ENCODE measurements at regions not wholly inside any gene's neighbourhood (a gene's known extent, or its start where the extent isn't known, plus 50 kb on each side); places are given as distances from the start of the nearest gene placed in this dataset.
A peak's percentile ranks its signal among the peaks of the same experiment; 100 is the strongest.

DNA sequence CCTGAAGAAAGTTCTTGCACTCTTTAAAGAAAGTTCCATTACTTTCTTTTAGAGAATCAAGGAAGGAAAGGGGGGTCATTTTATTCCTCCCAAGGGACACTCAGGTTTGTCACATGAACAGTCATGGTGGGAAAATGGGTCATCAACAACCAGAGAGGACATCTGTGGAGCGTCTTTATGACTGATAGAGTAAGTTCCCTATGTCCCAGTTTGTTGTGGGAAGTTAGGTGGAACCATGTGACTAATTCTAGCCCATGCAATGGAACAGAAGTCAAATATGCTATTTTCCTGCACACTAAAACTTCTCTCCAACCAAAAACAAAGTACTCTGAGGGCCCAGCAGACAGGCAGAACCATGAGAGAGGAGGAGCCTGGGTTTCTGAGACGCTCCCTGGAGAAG, 165.6 kb upstream of the SERTAD2 start:
- no peak overlapping the region for H3K27ac ChIP-seq
- ATAC-seq: peak in 1 of 4 donors; percentile 20

DNA sequence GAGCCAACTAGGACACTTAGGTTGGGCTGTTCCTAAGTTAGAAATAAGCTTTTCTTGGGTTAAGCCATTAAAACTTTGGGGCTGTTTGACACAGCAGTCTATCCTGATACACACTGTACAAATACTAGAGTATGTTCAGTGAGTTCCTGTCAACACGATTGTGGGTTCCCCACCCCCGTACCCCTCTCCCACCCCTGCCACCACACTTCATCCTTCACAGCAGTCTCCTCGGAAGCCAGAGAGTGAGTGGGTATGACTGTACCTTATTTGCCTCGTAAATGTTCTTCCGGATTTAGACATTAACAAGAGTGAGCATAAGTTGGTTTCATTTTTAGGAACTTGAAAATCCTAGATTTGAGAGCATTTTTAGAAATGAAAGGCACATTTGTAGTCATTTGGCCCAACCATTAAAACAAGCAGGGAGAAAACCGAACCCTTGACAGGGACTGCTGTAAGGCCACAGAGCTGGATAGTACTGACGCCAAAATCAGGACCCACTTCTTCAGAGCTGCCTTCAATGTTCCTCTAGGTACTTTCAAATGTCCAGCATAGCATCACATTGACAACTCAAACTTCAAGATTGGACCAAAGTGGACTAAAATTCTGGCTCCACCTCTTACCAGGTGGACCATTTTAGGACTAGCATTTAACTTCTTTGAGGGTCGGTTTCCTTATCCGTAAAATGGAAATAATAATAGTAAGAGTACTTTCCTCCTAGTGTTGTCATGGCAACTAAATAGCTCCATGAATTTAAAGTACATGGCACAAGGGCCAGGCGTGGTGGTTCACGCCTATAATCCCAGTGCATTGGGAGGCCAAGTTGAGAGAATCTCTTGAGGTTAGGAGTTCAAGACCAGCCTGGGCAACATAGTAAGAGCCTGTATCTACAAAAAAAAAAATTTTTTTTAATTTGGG, 166.3 kb upstream of the SERTAD2 start:
- peak; percentile 25 to 38 (median 29) for ATAC-seq
- Histone ChIP-seq H3K9me3 (no peaks in the 10 kb centered on the region), H3K27ac (no peak overlapping the region), H3K4me1 (no peaks in the 10 kb centered on the region), H3K27me3 (no peaks in the 10 kb centered on the region), H3K36me3 (no peaks in the 10 kb centered on the region), H3K4me3 (no peak overlapping the region)
- no peak for DNase-seq
- intact Hi-C loops (cut with DNase I): no loop called here
- TF ChIP-seq, protein P1, sequence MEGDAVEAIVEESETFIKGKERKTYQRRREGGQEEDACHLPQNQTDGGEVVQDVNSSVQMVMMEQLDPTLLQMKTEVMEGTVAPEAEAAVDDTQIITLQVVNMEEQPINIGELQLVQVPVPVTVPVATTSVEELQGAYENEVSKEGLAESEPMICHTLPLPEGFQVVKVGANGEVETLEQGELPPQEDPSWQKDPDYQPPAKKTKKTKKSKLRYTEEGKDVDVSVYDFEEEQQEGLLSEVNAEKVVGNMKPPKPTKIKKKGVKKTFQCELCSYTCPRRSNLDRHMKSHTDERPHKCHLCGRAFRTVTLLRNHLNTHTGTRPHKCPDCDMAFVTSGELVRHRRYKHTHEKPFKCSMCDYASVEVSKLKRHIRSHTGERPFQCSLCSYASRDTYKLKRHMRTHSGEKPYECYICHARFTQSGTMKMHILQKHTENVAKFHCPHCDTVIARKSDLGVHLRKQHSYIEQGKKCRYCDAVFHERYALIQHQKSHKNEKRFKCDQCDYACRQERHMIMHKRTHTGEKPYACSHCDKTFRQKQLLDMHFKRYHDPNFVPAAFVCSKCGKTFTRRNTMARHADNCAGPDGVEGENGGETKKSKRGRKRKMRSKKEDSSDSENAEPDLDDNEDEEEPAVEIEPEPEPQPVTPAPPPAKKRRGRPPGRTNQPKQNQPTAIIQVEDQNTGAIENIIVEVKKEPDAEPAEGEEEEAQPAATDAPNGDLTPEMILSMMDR (IDR thresholded peaks at IDR 0.05): no peak
- TF ChIP-seq POLR2A (IDR thresholded peaks at IDR 0.05): no peak
- 75% methylated on average over 10 of the region's 11 CpGs for WGBS (ENCODE audit: insufficient coverage, low coverage, low lambda C conversion rate, missing lambda C conversion rate)

More for the DNA sequence above, 165.6 kb upstream of the SERTAD2 start:
- Histone ChIP-seq H3K36me3 (no peaks in the 10 kb centered on the region), H3K4me3 (no peak overlapping the region), H3K9me3 (no peaks in the 10 kb centered on the region), H3K27me3 (no peaks in the 10 kb centered on the region), H3K4me1 (no peaks in the 10 kb centered on the region)
- TF ChIP-seq POLR2A (IDR thresholded peaks at IDR 0.05): no peak
- TF ChIP-seq, protein P1 (IDR thresholded peaks at IDR 0.05): no peak
- DNase-seq: no peak
- 55% methylated on average over 2 of the region's 2 CpGs for WGBS (ENCODE audit: insufficient coverage, low coverage, low lambda C conversion rate, missing lambda C conversion rate)
- intact Hi-C loops (cut with DNase I): no loop called here

DNA sequence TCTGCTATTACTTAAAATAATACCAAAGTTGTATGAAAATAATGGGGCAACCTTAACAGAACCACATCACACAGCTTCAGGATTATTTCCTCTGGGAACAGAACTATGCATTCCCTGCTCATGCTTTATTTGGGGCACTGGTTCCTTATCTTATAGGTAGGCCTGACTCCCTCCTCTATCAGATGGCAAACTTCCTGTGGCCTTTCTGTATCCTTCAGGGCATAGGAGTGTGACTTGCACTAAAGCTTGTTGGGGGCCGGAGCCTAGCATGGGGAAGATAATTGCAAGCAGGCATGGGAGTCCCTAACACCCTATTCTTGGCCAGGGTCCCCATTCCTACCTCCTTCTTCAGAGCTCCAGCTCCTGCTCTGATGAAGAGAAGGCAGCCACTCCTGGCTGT, 167.2 kb upstream of the SERTAD2 start:
- no peaks in the 10 kb centered on the region for H3K9me3 ChIP-seq
- DNase-seq (no peak), ATAC-seq (no peak)
- H3K27me3 ChIP-seq: no peaks in the 10 kb centered on the region
- no peaks in the 10 kb centered on the region for H3K36me3 ChIP-seq
- intact Hi-C loops (cut with DNase I): no loop called here
- no peaks in the 10 kb centered on the region for H3K4me1 ChIP-seq
- WGBS (ENCODE audit: insufficient coverage, low coverage, low lambda C conversion rate, missing lambda C conversion rate): 100% methylated on average over 1 of the region's 1 CpG
- no peak for TF ChIP-seq POLR2A (IDR thresholded peaks at IDR 0.05)
- TF ChIP-seq, protein P1 (IDR thresholded peaks at IDR 0.05): no peak
- H3K4me3 ChIP-seq: no peak overlapping the region
- no peak overlapping the region for H3K27ac ChIP-seq

DNA sequence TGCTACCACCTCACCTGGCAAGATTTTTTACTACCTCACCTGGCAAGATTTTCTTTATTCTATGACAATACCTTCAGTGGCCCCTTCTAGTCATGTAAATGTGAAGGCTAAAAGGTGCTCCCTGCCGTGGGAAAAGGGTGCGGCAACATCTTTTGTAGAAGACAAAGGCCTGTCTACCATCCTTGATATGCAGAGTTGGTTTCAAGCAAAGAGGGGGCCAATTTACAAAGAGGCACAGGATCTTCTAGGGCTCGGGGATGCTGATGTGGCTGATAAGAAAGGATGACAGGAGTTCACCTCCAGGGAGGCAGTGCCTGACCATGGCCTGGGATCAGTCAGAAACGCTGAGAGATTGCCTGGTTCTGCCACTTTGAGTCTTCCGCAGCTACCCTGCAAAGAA, 165.4 kb upstream of the SLC1A4 start:
- no peak overlapping the region for H3K4me3 ChIP-seq
- H3K9me3 ChIP-seq: no peaks in the 10 kb centered on the region
- H3K27me3 ChIP-seq: no peaks in the 10 kb centered on the region
- no peak for DNase-seq
- no peaks in the 10 kb centered on the region for H3K36me3 ChIP-seq
- intact Hi-C loops (cut with DNase I): no loop called here
- no peak overlapping the region for H3K27ac ChIP-seq
- no peaks in the 10 kb centered on the region for H3K4me1 ChIP-seq
- ATAC-seq: no peak
- 76% methylated on average over 5 of the region's 5 CpGs for WGBS (ENCODE audit: insufficient coverage, low coverage, low lambda C conversion rate, missing lambda C conversion rate)
- TF ChIP-seq, protein P1 (IDR thresholded peaks at IDR 0.05): no peak
- TF ChIP-seq POLR2A (IDR thresholded peaks at IDR 0.05): no peak

Data from right lobe of liver (tissue), 6 donors.